Inferior parietal cortex (tissue), 1 donor: ENCODE measurements at regions not wholly inside any gene's neighbourhood (a gene's known extent, or its start where the extent isn't known, plus 50 kb on each side); places are given as distances from the start of the nearest gene placed in this dataset.
"Not testable (repeated sequence)": the region's sequence is repeated elsewhere in the genome, so short reads cannot be mapped to it uniquely, and the experiment has no call there.

Experiments used
- DNase-seq: peaks from one replicate; pipeline ENCODE4 v3.0.0-alpha.2; 2016; ENCODE audit errors: extremely low spot score

- DNase-seq, result no peak
These were observed 240.8 kb upstream of the TOX3 start for GRCh38 chr16:52787709-52788108.

- no peak for DNase-seq
These were observed 239.1 kb upstream of the TOX3 start for GRCh38 chr16:52786091-52786490.

- no peak for DNase-seq
These were observed 238.7 kb upstream of the TOX3 start for GRCh38 chr16:52785653-52786052.

DNA sequence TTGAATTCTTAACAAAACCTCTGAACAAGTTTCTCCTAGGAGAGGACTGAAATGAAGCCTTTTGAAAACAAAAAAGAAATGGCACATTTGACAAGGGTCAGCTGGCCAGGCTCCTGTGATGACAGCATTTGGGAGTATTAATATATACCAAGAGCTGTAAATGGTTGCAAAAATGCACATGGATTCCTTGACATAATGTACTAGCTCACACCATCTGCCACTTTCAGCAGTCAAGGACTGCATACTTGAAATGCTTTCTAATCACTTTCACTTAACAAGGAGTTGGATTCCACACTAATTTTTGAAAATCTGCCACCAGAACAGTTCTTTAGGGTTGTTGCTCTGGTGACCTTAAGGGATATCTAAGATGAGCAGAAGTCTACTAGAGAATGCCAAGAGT, 236.7 kb upstream of the TOX3 start:
- DNase-seq, result no peak

DNA sequence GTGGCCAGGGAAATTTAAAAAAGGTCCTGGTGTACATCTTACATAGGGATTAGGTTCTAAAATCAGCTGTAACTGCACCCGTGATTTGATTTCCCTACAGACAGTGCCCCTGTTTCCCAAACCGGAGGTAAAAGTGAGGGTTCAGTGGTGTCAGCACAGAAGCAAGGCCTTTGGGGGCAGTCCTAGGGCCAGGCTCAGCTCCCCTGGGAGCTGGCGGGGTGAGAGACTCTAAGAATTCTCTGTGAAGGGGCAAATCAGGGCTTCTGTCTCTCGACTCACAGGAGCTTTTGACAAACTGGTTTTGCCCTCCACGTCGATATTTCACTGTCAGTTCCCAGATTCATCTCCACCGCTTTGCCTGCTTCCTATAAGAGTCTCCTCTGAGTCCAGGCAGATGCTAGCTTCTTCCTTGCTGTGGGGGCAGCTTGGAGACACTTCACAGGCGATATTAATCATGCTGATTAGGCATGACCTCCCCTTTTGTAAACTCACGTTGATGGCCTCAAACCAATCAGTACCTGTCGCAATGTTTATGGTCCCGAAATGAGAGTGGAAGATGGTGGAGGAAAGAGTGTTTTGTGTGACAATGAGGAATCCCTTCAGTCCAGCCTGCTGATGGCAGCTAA, 234.2 kb upstream of the TOX3 start:
- DNase-seq, result no peak

DNA sequence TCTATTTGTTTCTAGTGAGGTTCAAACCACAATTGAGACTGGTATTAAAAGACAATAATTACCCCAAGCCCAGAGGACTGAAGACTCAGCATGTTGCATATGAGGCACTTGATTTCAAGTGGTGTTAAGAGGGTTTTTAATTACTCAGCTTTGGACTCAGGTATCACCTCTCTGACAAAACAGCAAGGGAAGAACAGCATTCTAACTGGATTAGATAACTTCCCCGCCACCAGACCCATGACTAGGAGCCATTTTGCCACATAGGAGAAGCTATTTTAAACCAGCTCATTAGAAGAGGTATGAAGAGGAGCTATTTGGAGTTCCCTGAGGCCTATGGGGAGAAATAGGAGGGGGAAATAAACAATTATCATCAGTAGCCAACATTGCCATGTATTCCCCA, 226.1 kb upstream of the TOX3 start:
- DNase-seq, result no peak

- DNase-seq, result no peak
These were observed 223.9 kb upstream of the TOX3 start for GRCh38 chr16:52770828-52771227.

DNA sequence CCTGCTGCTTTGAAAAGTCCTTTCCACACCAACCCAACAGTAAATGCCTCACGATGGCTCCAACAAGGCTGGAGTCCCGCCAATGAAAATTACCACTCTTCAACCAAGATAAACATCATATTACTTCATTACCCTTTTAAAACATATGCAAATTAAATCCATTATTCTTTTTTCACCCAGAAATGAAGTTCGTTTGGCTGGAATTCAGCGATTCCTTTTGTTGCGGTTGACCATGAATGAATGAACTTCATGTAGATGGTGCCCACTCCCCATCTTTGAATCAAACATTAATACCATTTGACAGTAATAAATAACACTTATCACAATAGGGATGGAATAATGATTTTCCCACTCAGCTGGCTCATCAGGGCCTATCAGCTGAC, 211.5 kb upstream of the TOX3 start:
- no peak for DNase-seq

DNA sequence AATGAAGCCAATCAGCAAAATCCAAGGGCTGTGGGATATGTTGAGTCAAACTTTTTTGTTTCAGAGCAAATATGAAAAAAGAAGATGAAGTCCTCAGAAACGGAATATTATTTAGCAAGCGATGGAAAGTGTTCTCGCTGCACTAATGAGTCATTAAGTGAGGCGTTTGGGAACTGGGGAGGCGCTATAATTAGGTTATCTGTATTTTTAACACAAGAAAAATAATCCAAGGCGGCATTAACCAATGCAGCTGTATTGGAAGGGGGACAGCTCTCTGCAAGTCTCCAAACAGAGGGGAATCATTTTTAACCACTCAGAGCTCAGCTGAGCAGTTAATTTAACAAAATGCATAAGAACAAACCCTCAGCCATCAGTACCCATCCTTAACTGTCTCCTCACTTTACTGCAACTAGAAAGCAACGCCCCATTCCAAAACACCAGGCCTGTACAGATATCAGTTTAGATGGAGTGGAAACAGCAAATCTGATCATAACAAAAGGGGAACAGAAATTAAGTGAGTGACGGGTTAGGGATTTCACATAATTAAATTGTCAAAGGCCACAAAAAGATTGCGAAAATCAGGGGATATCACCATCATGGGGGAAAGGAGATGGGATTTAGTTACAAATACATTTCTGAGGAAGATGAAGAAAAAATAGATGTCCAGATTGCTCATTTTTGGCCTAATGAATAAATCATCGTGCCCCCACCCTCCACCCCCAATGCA, 211.0 kb upstream of the TOX3 start:
- DNase-seq, result no peak

- DNase-seq, result no peak
These were observed 210.0 kb upstream of the TOX3 start for GRCh38 chr16:52756812-52757517.

DNA sequence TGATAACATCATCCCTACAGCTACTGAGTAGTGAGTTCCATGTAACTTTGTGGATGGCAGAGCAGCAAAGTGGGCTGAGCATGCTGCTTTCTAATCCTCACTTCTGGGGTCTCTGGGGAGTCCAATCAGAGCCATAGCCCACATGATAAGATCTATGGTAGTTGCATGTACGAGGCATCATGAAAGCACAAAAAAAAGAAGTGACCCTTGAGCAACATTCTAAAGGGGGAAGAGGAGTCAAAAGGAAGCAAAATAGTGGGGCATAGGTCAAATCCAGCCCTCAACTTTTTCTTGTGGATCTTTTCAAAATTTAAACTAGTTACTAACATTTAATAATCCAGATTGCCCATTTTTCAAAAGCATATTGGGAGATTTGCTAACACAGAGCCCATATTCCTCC, 208.5 kb upstream of the TOX3 start:
- no peak for DNase-seq

GRCh38 chr16:52751035-52751434, 204.1 kb upstream of the TOX3 start:
- DNase-seq, result no peak

GRCh38 chr16:52748741-52749140, 201.8 kb upstream of the TOX3 start:
- no peak for DNase-seq

DNA sequence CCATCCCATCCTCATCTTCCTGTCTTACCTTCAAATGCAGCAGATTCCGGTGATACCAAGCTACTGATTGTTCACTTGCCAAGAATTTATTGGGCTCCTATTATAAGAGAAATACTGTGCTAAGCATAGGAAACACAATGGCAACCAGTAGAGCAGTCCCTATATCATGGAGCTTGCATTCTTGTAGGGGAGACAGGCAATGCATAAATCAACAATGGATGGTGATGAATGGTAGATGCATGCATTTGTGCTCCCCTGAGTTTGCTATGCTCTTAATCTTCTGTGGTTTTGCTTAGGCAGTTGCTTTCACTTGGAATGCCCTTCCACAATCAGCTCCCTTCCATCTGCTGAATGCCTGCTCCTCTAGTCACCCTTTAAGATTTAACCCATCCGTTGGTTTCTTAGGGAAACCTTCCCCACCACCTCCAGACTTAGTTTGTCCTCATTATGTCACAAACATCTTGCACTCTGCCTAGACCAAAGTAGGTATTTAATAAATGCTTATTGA, 200.2 kb upstream of the TOX3 start:
- DNase-seq, result no peak

GRCh38 chr16:52743707-52744106, 196.8 kb upstream of the TOX3 start:
- no peak for DNase-seq

- DNase-seq, result no peak
These were observed 195.7 kb upstream of the TOX3 start for GRCh38 chr16:52742608-52743170.

- no peak for DNase-seq
These were observed 195.1 kb upstream of the TOX3 start for GRCh38 chr16:52742052-52742451.

DNA sequence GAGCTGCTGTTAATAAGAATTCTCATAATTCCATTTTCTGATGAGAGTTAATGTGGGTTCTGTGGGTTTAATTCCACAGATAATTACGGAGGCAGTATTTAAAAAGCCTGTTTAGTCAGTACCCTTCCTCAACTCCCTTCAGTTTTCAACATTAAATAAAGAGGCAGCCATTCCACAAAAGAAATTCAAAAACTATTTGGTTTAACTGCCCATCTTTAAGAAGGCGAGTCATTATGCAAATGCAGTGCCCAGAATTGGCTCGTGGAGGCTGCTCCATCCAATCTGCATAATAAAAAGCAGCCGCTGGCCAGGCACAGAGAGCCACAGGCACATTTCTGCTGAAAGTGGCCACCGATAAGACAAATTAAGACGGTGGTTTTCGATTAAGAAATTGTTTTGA, 194.4 kb upstream of the TOX3 start:
- DNase-seq, result no peak

DNA sequence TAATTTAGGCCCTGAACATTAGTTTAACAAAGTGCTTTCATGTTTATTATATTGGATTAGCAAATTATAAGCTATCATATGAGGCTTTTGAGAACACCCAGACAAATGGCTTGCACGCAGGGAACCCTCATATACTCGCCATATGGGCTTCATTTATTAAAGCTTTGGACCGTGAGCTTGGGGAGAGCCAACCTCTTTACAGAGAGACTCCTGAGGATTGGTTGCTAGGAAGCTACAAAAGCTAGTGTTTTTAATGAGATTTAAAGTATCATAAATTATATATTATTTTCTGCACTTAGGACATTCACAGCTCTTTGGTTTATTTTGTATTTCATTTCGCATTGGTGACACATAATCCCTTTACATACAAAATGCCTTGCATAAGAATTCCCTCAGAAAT, 193.8 kb upstream of the TOX3 start:
- no peak for DNase-seq

DNA sequence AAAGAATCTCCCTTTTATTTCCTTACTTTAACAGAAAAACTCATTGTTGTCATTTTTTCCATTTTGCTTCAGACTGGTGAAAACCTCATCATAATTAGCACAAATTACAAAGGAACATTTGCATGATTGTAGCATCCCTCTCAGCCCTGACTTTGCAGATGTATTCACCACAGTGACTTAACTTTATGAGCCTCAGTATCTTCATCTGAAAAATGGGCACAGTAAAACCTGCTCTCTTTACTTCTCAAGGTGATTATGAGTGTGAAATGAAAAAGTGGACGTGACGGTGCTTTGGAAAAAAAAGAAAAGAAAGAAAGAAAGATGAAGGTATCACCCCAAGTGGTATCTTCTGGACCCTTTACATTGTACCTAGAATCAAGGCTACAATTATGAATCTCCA, 193.4 kb upstream of the TOX3 start:
- no peak for DNase-seq

GRCh38 chr16:52738992-52739391, 192.0 kb upstream of the TOX3 start:
- DNase-seq, result not testable (repeated sequence)

- no peak for DNase-seq
These were observed 184.4 kb upstream of the TOX3 start for GRCh38 chr16:52731219-52731875.
